CD4-positive, alpha-beta T cell treated with Interleukin-12 subunit alpha and Interleukin-12 subunit beta, for 1 hour (primary cell): ENCODE measurements at regions not wholly inside any gene's neighbourhood (a gene's known extent, or its start where the extent isn't known, plus 50 kb on each side); places are given as distances from the start of the nearest gene placed in this dataset.
"Not testable (repeated sequence)": the region's sequence is repeated elsewhere in the genome, so short reads cannot be mapped to it uniquely, and the experiment has no call there.

Experiments used
- DNase-seq: peaks from one replicate; pipeline ENCODE4 v3.0.0-alpha.2; 2020

GRCh38 chr2:117232305-117232704 lies 582.2 kb upstream of the DDX18 start:
- no peak for DNase-seq

- no peak for DNase-seq
Measured at GRCh38 chr2:117257362-117257761, 557.1 kb upstream of the DDX18 start.

- no peak for DNase-seq
Measured at GRCh38 chr2:117269574-117269973, 544.9 kb upstream of the DDX18 start.

GRCh38 chr2:117271631-117272030 lies 542.9 kb upstream of the DDX18 start:
- no peak for DNase-seq

- no peak for DNase-seq
Measured at GRCh38 chr2:117273009-117273671, 541.4 kb upstream of the DDX18 start.

- DNase-seq = no peak
Measured at GRCh38 chr2:117293012-117293411, 521.5 kb upstream of the DDX18 start.

- DNase-seq = no peak
Measured at GRCh38 chr2:117299451-117299850, 515.0 kb upstream of the DDX18 start.

- DNase-seq = no peak
Measured at GRCh38 chr2:117308861-117309770, 505.4 kb upstream of the DDX18 start.

GRCh38 chr2:117321816-117322215 lies 492.7 kb upstream of the DDX18 start:
- DNase-seq = no peak

GRCh38 chr2:117323331-117323730 lies 491.2 kb upstream of the DDX18 start:
- DNase-seq = no peak

- DNase-seq = no peak
Measured at GRCh38 chr2:117330641-117331040, 483.9 kb upstream of the DDX18 start.

GRCh38 chr2:117335967-117336366 lies 478.5 kb upstream of the DDX18 start:
- no peak for DNase-seq

GRCh38 chr2:117336496-117336895 lies 478.0 kb upstream of the DDX18 start:
- DNase-seq = no peak

- DNase-seq = not testable (repeated sequence)
Measured at GRCh38 chr2:117337981-117338380, 476.5 kb upstream of the DDX18 start.

GRCh38 chr2:117339980-117340379 lies 474.5 kb upstream of the DDX18 start:
- DNase-seq = no peak

GRCh38 chr2:117341690-117342089 lies 472.8 kb upstream of the DDX18 start:
- no peak for DNase-seq

- DNase-seq = no peak
Measured at GRCh38 chr2:117342415-117342814, 472.1 kb upstream of the DDX18 start.

- DNase-seq = no peak
Measured at GRCh38 chr2:117349687-117350086, 464.8 kb upstream of the DDX18 start.

- no peak for DNase-seq
Measured at GRCh38 chr2:117351396-117351795, 463.1 kb upstream of the DDX18 start.

GRCh38 chr2:117359266-117359914 lies 455.1 kb upstream of the DDX18 start:
- no peak for DNase-seq

GRCh38 chr2:117360586-117360985 lies 453.9 kb upstream of the DDX18 start:
- DNase-seq = no peak

GRCh38 chr2:117378653-117379052 lies 435.8 kb upstream of the DDX18 start:
- no peak for DNase-seq

GRCh38 chr2:117379928-117380327 lies 434.6 kb upstream of the DDX18 start:
- no peak for DNase-seq

- not testable (repeated sequence) for DNase-seq
Measured at GRCh38 chr2:117383997-117384396, 430.5 kb upstream of the DDX18 start.
